OCI-LY1 (cell line): ENCODE measurements at regions not wholly inside any gene's neighbourhood (a gene's known extent, or its start where the extent isn't known, plus 50 kb on each side); places are given as distances from the start of the nearest gene placed in this dataset.

Source experiments
- EZH2 ChIP-seq: fragments of 200-600 bp; sonication (generic), shearing (Covaris generic); IDR thresholded peaks from 2 replicates; pipeline ENCODE4 v1.8.0; 2017; ENCODE audit warnings: borderline replicate concordance, mixed run types, mild to moderate bottlenecking, antibody characterized with exemption, low read length, moderate library complexity, mixed read lengths
- TF ChIP-seq, protein P1 (sequence below): fragments of 200-600 bp; sonication (generic), shearing (Covaris generic); IDR thresholded peaks from 2 replicates; pipeline ENCODE4 v1.5.1; 2017; ENCODE audit warnings: mild to moderate bottlenecking, antibody characterized with exemption, low read length, moderate library complexity, mixed read lengths

- TF ChIP-seq, protein P1, sequence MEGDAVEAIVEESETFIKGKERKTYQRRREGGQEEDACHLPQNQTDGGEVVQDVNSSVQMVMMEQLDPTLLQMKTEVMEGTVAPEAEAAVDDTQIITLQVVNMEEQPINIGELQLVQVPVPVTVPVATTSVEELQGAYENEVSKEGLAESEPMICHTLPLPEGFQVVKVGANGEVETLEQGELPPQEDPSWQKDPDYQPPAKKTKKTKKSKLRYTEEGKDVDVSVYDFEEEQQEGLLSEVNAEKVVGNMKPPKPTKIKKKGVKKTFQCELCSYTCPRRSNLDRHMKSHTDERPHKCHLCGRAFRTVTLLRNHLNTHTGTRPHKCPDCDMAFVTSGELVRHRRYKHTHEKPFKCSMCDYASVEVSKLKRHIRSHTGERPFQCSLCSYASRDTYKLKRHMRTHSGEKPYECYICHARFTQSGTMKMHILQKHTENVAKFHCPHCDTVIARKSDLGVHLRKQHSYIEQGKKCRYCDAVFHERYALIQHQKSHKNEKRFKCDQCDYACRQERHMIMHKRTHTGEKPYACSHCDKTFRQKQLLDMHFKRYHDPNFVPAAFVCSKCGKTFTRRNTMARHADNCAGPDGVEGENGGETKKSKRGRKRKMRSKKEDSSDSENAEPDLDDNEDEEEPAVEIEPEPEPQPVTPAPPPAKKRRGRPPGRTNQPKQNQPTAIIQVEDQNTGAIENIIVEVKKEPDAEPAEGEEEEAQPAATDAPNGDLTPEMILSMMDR, result no peak
- TF ChIP-seq EZH2, result no peak
Measured at GRCh38 chr2:217033186-217033585, 173.3 kb upstream of the TNP1 start.
